Endodermal cell (in vitro differentiated cells): ENCODE measurements at regions not wholly inside any gene's neighbourhood (a gene's known extent, or its start where the extent isn't known, plus 50 kb on each side); places are given as distances from the start of the nearest gene placed in this dataset.

Experiments
- DNase-seq: peaks from one replicate; pipeline ENCODE4 v3.0.0-alpha.2; 2017
- H3K27ac ChIP-seq: 2 replicates; pipeline ENCODE4 v1.5.1; 2013; ENCODE audit warnings: mild to moderate bottlenecking, low read depth, low read length, moderate library complexity
- H3K27me3 ChIP-seq: 2 replicates; pipeline ENCODE4 v1.6.1; 2013; ENCODE audit warnings: mild to moderate bottlenecking, low read length, moderate library complexity; ENCODE audit not compliant: insufficient read depth, control insufficient read depth, poor library complexity, severe bottlenecking
- H3K36me3 ChIP-seq: 2 replicates; pipeline ENCODE4 v1.7.0; 2013; ENCODE audit warnings: mild to moderate bottlenecking, low read length, moderate library complexity; ENCODE audit not compliant: control insufficient read depth, insufficient read depth
- H3K4me1 ChIP-seq: one replicate; pipeline ENCODE4 v1.7.0; 2013; ENCODE audit warnings: low read length; ENCODE audit not compliant: control insufficient read depth, insufficient read depth
- H3K4me3 ChIP-seq: 2 replicates; pipeline ENCODE4 v1.5.1; 2013; ENCODE audit warnings: mild to moderate bottlenecking, low read length, moderate library complexity
- H3K9ac ChIP-seq: 2 replicates; pipeline ENCODE4 v1.6.1; 2013; ENCODE audit warnings: mild to moderate bottlenecking, low read length, moderate library complexity; ENCODE audit not compliant: poor library complexity, severe bottlenecking; ENCODE audit errors: extremely low read depth
- H3K9me3 ChIP-seq: 2 replicates; pipeline ENCODE4 v1.6.1; 2013; ENCODE audit warnings: mild to moderate bottlenecking, low read length, moderate library complexity; ENCODE audit not compliant: control insufficient read depth
- H3K27ac Mint-ChIP-seq: 2 replicates; pipeline ENCODE4 v1.8.0; 2020; ENCODE audit warnings: mixed read lengths
- H3K27me3 Mint-ChIP-seq: 2 replicates; pipeline ENCODE4 v1.8.0; 2021; ENCODE audit warnings: mild to moderate bottlenecking, mixed read lengths; ENCODE audit not compliant: insufficient read depth
- H3K36me3 Mint-ChIP-seq: 2 replicates; pipeline ENCODE4 v1.8.0; 2020; ENCODE audit warnings: low read depth, mixed read lengths
- H3K4me1 Mint-ChIP-seq: 2 replicates; pipeline ENCODE4 v1.8.0; 2020; ENCODE audit warnings: mixed read lengths
- H3K4me3 Mint-ChIP-seq: 2 replicates; pipeline ENCODE4 v1.8.0; 2020; ENCODE audit warnings: mild to moderate bottlenecking, moderate library complexity, mixed read lengths
- H3K9me3 Mint-ChIP-seq: 2 replicates; pipeline ENCODE4 v1.8.0; 2020; ENCODE audit warnings: mild to moderate bottlenecking, mixed read lengths
- CTCF ChIP-seq: fragments of 200-600 bp; sonication (generic); conservative IDR thresholded peaks from 2 replicates; pipeline ENCODE4 v1.5.0; 2021; ENCODE audit warnings: antibody characterized with exemption, mild to moderate bottlenecking
- WGBS, 2 experiments: methylation state at CpG; one replicate each; pipeline versions ENCODE4 v1.1.5 to v1.1.7; 2013; ENCODE audit warnings: missing lambda C conversion rate in 2 of 2, mixed read lengths in 1 of 2; ENCODE audit not compliant: insufficient coverage in 1 of 2, insufficient read length in 1 of 2; 5-methylcytosine and 5-hydroxymethylcytosine counted together

DNA sequence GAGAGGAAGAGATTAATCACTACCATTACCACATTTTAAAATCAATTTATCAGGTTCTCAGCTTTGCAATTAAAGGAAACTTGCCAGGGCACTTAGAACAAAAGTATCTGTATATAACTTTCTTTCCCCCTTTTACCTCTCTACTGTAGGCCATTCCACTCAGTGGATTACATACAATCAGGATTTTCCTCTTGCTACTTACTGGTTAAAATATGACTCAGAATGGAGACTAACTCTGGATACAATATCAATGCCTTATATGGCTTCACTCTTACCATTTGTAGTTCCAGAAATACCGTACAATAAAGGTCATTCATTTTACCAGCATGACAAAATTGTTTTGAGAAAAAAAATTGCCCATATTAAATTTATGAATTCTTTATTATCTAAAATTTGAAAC is 706.8 kb downstream of the KCNA4 start:
- Mint-ChIP-seq H3K36me3 (no peaks in the 10 kb centered on the region), H3K27ac (no peak overlapping the region)
- WGBS, 2 experiments = 86% methylated on average over 1 of the region's 1 CpG; no CpG with 5 or more reads in 1 of the 2 experiments

DNA sequence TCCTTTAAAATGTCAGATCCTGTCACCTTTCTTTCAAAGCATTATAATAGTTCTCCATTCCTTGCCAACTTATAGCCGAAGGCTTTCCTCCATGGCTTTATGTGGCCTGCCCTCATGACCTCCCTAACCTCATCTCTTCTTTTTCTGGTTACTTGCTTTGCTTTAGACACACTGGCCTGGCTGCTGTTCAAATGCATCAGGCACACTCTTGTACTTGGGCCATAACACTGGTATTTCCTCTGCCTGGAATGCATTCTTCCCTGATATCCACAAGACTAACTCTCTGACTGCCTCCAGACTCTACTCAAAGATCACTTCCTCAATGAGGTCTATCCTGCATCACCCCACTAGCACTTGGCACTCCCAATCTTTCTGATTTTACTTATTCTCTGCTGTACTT is 710.3 kb downstream of the KCNA4 start:
- WGBS, 2 experiments = 87 to 100% methylated on average over 1 of the region's 1 CpG
- Mint-ChIP-seq H3K27ac (no peak overlapping the region), H3K4me1 (peaks cover 6% of the 10 kb centered on the region), H3K36me3 (no peaks in the 10 kb centered on the region), H3K27me3 (no peaks in the 10 kb centered on the region), H3K9me3 (no peaks in the 10 kb centered on the region), H3K4me3 (no peak overlapping the region)
- Histone ChIP-seq H3K9me3 (no peaks in the 10 kb centered on the region), H3K27me3 (no peaks in the 10 kb centered on the region), H3K36me3 (no peaks in the 10 kb centered on the region), H3K9ac (no peak overlapping the region), H3K27ac (no peak overlapping the region), H3K4me3 (no peak overlapping the region), H3K4me1 (no peaks in the 10 kb centered on the region)
- no peak for DNase-seq
- TF ChIP-seq CTCF = no peak

More for the DNA sequence above, 706.8 kb downstream of the KCNA4 start:
- Histone ChIP-seq H3K27ac (no peak overlapping the region), H3K9me3 (no peaks in the 10 kb centered on the region), H3K4me1 (peaks cover under 1% of the 10 kb centered on the region), H3K4me3 (no peak overlapping the region), H3K27me3 (no peaks in the 10 kb centered on the region), H3K9ac (no peak overlapping the region), H3K36me3 (no peaks in the 10 kb centered on the region)
- no peaks in the 10 kb centered on the region for H3K9me3 Mint-ChIP-seq
- H3K4me1 Mint-ChIP-seq = peaks cover 6% of the 10 kb centered on the region
- H3K27me3 Mint-ChIP-seq = no peaks in the 10 kb centered on the region
- no peak overlapping the region for H3K4me3 Mint-ChIP-seq
- DNase-seq = no peak
- no peak for TF ChIP-seq CTCF

DNA sequence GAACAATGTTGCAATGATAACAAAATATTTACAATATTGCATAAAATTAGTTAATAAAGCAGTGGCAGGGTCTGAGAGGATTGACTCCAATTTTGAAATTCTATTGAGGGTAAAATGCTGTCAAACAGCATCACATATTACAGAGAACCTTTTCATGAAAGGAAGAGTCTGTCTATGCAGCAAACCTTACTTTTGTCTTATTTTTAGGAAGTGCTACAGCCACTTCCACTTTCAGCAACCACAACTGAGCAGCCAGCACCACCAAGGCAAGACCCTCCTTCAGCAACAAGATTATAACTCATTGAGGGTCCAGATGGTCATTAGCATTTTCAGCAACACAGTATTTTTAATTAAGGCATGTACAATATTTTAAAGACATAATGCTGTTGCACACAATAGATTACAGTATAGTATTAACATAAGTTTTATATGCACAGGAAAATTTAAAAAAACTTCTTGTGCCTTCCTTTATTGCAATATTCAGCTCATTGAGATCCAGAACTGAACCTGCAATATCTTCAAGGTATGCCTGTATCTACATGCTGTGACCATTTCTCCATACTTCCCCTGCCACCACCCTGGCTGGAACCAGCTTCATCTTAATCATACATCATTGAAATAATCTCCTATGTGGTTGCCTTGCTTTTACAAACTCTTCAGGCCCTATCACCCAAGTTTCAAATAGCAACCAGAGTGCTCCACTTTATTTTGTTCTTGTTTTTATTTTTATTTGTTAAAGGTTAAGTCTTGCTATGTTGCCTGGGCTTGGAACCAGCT is 711.2 kb downstream of the KCNA4 start:
- H3K27me3 Mint-ChIP-seq = no peaks in the 10 kb centered on the region
- no peak overlapping the region for H3K27ac ChIP-seq

More for the DNA sequence above, 711.2 kb downstream of the KCNA4 start:
- no peak for DNase-seq
- Histone ChIP-seq H3K9ac (no peak overlapping the region), H3K27me3 (no peaks in the 10 kb centered on the region), H3K4me1 (no peaks in the 10 kb centered on the region), H3K9me3 (no peaks in the 10 kb centered on the region), H3K4me3 (no peak overlapping the region), H3K36me3 (no peaks in the 10 kb centered on the region)
- no peaks in the 10 kb centered on the region for H3K36me3 Mint-ChIP-seq
- peaks cover 3% of the 10 kb centered on the region for H3K4me1 Mint-ChIP-seq
- no peak overlapping the region for H3K4me3 Mint-ChIP-seq
- TF ChIP-seq CTCF = no peak
- no peak overlapping the region for H3K27ac Mint-ChIP-seq
- no peaks in the 10 kb centered on the region for H3K9me3 Mint-ChIP-seq
